Inferior parietal cortex (tissue), 1 donor: ENCODE measurements at regions not wholly inside any gene's neighbourhood (a gene's known extent, or its start where the extent isn't known, plus 50 kb on each side); places are given as distances from the start of the nearest gene placed in this dataset.

Experiments used
- DNase-seq: peaks from one replicate; pipeline ENCODE4 v3.0.0-alpha.2; 2016; ENCODE audit errors: extremely low spot score

DNA sequence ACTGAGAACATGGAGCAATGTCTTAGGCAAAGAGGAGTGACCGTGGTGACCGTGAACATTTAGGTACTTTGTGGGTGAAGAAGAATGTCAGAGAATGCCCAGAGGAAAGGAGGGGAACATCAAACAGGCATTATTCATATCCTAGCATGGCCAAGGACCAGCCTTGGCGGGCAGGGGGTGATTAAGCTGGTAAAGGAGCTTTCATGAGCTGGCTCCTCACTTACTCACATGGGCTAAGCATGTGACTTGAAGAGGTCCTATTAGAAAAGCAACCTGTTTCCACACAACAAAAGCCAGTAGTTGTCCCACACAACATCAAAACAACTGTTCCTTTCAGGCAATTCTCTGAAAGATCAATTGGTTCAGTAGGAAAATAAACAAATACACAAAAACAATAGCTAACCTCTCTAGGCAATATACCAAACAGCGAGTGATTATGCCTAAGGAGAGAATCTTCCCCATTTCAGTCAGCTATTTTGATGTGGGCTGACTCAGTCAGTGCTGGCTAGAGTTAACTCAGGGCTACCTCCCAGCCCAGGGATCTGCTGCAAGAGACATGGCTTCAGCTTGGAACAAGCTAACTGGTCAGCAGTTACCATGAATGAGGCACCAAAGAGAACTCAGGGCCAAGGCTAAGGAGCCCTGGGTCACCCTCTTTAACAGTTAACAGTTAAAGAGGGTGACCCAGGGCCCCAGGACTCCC is 283.5 kb downstream of the ARHGAP12 start:
- DNase-seq = no peak

DNA sequence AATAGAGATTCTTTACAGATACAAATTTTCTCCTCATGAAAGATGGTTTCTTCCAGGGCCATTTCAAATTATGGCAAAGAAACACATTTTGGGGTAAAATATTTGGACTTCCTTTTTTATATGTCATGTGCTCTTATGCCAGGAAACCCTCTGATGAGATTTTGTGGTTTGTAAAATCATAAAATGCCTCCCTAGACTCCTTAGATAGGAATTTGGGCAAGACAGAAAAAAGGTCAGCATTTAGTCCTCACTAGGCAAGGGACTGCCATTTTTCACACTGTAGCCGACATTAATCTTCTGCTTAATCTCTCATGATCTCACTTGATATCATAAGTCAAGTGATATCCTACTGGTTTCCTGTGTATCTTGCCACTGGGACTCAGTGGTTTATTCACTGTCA is 286.4 kb downstream of the ARHGAP12 start:
- DNase-seq = no peak

GRCh38 chr10:31635415-31636065 is 293.1 kb downstream of the ARHGAP12 start:
- no peak for DNase-seq

DNA sequence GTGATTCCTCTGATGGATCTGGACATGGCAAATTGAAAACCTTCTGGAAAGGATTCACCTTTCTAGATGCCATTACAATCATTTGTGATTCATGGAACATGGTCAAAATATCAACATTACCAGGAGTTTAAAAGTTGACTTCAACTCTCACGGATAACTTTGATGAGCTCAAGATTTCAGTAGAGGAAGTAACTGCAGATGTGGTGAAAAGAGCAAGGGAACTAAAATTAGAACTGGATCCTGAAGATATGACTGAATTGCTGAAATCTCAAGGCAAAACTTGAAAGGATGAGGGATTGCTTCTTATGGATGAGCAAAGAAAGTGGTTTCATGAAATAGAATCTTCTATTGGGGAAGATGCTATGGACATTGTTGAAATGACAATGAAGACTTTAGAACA is 293.6 kb downstream of the ARHGAP12 start:
- no peak for DNase-seq

- DNase-seq = no peak
These were observed 297.6 kb downstream of the ARHGAP12 start for GRCh38 chr10:31630861-31631567.

DNA sequence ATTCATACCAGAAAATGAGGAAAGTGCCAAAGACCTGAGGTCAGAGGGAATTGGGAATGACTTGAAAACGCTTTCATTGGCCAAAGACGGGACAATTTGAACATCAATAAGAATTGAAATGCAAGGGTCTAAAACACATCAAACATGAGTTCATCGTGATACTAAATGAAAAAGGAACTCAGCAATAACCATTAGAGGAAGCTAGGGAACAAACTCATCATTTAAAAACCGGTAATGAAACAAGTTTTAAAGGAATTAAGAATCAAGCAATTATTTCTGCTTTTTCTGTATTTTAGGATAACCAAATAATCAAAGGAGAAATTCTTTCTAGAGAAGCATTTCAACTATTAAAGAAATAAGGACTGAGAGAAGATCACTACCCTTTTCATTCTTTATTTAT is 303.1 kb downstream of the ARHGAP12 start:
- DNase-seq = no peak

- no peak for DNase-seq
These were observed 304.0 kb downstream of the ARHGAP12 start for GRCh38 chr10:31624611-31625010.

DNA sequence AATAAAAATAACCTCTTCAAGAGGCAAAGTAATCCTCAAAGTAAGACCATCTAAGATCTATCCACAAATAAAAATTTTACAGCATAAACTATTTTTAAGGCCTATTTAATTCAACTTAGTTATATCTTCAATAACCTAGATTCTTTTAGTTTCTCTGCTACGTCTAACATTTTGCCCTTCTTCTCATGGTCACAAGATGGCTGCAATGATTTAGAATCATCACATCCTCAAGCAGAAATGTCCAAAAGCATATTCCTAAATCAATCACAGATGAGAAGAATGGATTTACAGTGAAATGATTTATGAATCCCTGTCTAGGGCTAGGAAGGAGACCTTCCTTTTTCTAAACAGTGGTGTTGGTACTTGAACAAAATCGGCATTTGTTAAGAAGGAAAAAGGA is 304.7 kb downstream of the ARHGAP12 start:
- DNase-seq = no peak

GRCh38 chr10:31623466-31623865 is 304.4 kb downstream of the ZEB1 start:
- no peak for DNase-seq

- no peak for DNase-seq
These were observed 304.0 kb downstream of the ZEB1 start for GRCh38 chr10:31622978-31623377.

GRCh38 chr10:31621733-31622132 is 302.7 kb downstream of the ZEB1 start:
- no peak for DNase-seq

- DNase-seq = no peak
These were observed 301.5 kb downstream of the ZEB1 start for GRCh38 chr10:31620226-31621151.

- no peak for DNase-seq
These were observed 300.6 kb downstream of the ZEB1 start for GRCh38 chr10:31619531-31620061.

DNA sequence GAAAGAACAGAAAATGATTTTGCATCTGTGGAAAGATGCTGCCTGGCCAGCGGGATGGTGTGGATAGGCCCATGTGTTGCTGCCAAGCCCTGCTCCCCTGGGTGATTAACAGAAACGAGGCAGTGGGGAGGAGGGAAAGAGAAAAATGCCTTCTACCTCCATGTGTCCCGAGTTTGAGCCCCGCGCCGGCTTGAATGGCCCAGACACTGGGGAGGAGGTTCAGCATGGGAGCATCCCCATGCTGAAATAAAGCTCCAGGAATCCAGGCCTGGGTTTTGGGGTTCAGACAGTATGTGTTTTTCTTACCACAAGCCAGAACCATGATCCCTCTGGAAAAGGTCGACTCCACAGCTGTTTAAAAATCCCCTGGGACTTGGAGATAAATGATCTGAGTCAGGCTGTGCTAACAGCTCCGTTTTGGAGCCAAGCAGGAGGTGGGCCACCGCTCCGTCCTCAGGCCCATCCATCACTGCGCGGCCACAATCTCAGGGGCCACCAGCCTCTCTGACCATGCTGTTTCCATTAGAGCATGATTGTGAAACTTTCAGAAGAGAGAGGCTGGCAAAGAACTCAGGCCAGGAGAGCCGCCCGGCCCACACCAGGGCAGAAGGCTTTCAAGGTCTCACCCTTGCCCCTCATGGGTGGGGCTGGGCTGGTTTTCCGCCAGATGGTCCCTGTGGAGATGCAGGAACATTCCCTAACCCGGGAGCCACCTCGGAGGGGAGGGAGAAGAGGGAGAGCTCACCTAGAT is 299.7 kb downstream of the ZEB1 start:
- DNase-seq = no peak

- DNase-seq = no peak
These were observed 298.7 kb downstream of the ZEB1 start for GRCh38 chr10:31617757-31618156.

- DNase-seq = no peak
These were observed 298.1 kb downstream of the ZEB1 start for GRCh38 chr10:31617133-31617532.

DNA sequence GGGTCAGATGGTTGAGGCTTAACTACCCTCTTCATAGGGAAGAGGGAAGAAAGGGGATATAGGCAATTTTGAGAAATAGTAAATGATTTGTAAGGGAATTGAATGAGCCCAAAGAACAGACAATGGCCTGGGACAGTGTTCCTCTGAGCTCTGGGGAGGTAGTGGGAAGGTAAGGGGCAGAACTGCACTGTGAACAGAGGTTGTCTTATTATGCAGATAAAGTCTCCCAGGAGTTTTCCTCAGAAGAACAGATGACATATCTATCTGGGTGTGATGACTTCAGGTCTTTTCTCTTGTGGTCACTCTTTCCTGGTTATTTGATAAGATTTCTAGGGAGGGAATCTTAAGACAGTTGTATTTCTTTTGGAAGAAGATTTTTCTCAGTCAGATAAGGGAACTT is 296.1 kb downstream of the ZEB1 start:
- DNase-seq = no peak

DNA sequence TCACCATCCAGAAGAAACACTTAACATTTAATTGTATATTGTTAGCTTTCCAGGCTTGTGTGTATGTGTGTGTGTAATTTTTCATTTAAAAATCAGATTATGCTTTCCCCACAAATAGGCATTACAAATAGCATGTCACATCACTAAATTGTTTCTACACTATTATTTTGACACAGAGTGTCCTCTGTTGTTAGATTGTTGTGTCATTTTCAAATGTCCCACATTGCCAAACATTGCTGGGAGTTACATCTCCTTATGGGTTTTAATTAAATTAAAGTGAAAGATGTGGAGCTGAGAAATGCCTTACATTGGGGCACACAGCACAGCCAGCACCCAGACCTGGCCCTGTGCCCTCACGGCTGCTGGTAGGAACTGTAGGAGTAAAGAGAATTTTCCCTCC is 295.6 kb downstream of the ZEB1 start:
- DNase-seq = no peak

DNA sequence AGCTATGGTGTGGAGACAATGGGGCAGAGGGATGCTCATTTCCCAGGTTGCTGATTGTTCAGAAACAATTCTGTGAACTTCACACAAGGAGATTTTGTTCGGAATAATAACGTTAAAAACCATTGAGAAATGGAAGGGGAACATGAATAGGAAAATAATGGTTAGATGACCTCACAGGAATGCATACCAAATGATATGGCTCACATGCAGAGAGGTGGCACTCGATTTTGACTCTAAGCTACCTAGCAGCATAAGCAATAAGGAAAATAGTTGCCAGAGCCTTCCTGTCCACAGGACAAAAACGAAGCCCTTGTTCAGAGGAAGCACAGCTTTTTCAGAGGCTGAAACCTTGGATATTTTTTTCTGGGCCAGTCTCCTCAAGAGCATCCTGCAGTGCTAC is 293.1 kb downstream of the ZEB1 start:
- DNase-seq = no peak

DNA sequence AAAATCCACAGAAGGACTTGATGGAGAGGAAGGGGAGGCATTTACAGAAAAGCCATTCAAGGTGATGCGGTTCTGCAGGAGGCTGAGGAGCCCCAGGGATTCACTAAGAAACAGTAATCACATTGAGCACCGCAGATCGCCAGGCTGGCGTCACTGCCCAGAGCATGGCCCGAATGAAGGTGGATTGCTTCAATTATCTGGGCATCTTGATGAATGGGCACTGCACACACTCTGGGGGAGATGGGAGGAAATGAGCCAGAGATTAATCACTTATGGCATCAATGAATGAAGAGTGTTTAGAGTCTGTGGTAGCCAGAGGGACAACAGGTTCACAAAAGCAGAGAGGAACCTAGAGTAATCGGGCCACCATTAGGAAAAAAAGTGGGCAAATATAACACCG is 292.1 kb downstream of the ZEB1 start:
- no peak for DNase-seq

- DNase-seq = no peak
These were observed 288.5 kb downstream of the ZEB1 start for GRCh38 chr10:31607481-31607880.
